Epithelial cell of esophagus (primary cell): ENCODE measurements at regions not wholly inside any gene's neighbourhood (a gene's known extent, or its start where the extent isn't known, plus 50 kb on each side); places are given as distances from the start of the nearest gene placed in this dataset.
A peak's percentile ranks its signal among the peaks of the same experiment; 100 is the strongest.

Experiments used
- DNase-seq: peaks from one replicate; pipeline ENCODE4 v3.0.0; 2010; ENCODE audit warnings: low read depth
- H3K4me3 ChIP-seq: 2 replicates; pipeline ENCODE4 v1.5.1; 2011; ENCODE audit warnings: mild to moderate bottlenecking, low read length, control low read depth
- CTCF ChIP-seq: IDR thresholded peaks from 2 replicates; pipeline ENCODE4 v1.5.1; 2011; ENCODE audit warnings: low read depth, mild to moderate bottlenecking, low read length, control low read depth, inconsistent platforms; ENCODE audit not compliant: insufficient read depth; ENCODE audit errors: missing control alignments

- no peak for TF ChIP-seq CTCF
- H3K4me3 ChIP-seq = no peak overlapping the region
- DNase-seq = no peak
Observed at GRCh38 chr9:14512942-14513341, 180.3 kb downstream of the ZDHHC21 start.

- peak; percentile 36 for DNase-seq
- no peak overlapping the region for H3K4me3 ChIP-seq
- TF ChIP-seq CTCF = no peak
Observed at GRCh38 chr9:14511452-14511851, 181.8 kb downstream of the ZDHHC21 start.

- TF ChIP-seq CTCF = no peak
- H3K4me3 ChIP-seq = no peak overlapping the region
- no peak for DNase-seq
Observed at GRCh38 chr9:14508884-14509283, 184.3 kb downstream of the ZDHHC21 start.

- no peak for TF ChIP-seq CTCF
Observed at GRCh38 chr9:14501366-14501765, 187.4 kb upstream of the NFIB start.

GRCh38 chr9:14500705-14501104 is 186.8 kb upstream of the NFIB start:
- H3K4me3 ChIP-seq = no peak overlapping the region
- no peak for TF ChIP-seq CTCF

More at GRCh38 chr9:14501366-14501765, 187.4 kb upstream of the NFIB start:
- H3K4me3 ChIP-seq = no peak overlapping the region
- DNase-seq = no peak

GRCh38 chr9:14499976-14500375 is 186.0 kb upstream of the NFIB start:
- H3K4me3 ChIP-seq = no peak overlapping the region
- no peak for TF ChIP-seq CTCF
- no peak for DNase-seq

More at GRCh38 chr9:14500705-14501104, 186.8 kb upstream of the NFIB start:
- DNase-seq = no peak

- DNase-seq = no peak
- H3K4me3 ChIP-seq = no peak overlapping the region
- no peak for TF ChIP-seq CTCF
Observed at GRCh38 chr9:14498824-14499223, 184.9 kb upstream of the NFIB start.
